GM18505 (cell line): ENCODE measurements at regions not wholly inside any gene's neighbourhood (a gene's known extent, or its start where the extent isn't known, plus 50 kb on each side); places are given as distances from the start of the nearest gene placed in this dataset.

ENCODE experiments used
- ATAC-seq: cut with Tn5 transposase; IDR thresholded peaks from one replicate; pipeline ENCODE4 v1.9.1; 2021; ENCODE audit not compliant: unreplicated experiment
- POLR2A ChIP-seq: IDR thresholded peaks from 4 replicates; pipeline ENCODE4 v1.6.1; 2011; ENCODE audit warnings: borderline replicate concordance; ENCODE audit not compliant: insufficient read depth, insufficient read length; ENCODE audit errors: extremely low read depth

DNA sequence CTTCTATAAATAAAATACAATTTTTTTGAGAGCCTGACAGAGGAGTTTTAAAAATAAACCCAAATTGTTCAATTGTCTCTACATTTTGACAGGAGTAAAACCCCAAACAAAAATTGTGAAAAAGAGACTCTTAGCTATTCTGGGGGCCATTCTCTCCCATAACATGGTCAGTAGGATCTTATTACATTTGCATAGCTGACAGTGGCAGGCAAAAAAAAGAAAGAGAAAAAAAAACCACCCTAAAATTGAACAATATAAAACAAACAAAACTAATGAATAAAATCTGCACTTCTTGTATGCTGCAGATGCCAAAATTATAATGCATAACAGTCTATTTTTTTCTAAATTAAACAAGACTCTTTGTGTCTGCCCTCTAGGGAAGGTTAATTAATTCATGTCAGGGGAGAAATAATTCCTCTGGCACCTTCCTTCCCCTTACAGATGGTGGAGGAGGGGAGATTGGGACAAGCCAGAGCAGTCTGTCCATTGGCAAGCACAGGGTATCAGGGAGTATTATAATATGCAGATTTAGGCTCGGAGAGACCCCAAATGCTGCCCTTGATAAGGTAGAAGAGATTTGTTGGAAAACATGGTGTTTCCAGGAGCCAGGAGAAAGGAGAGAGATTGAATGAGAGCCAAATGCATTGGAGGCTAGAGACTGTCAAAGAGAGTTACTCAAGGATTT lies 79.7 kb upstream of the CDH6 start:
- no peak for ATAC-seq
- no peak for TF ChIP-seq POLR2A

DNA sequence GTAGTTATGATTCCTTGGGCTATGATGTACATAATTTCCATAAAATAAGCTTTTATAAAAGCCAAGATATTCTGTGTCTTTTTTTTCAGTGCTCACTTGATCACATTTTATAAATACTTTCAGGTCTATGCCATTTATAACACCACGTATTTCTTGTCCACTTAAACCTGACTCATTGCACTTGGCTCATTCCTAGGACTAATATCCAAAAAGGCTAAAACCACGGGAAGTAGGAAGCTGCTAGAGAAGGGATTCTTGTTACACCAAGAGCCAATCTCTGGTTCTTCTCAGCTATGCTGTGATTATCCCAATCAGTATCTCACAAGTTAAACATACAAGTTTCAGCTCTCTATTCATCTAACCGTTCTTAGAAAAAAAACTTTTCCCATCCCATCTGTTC lies 80.4 kb upstream of the CDH6 start:
- TF ChIP-seq POLR2A, result no peak
- no peak for ATAC-seq

DNA sequence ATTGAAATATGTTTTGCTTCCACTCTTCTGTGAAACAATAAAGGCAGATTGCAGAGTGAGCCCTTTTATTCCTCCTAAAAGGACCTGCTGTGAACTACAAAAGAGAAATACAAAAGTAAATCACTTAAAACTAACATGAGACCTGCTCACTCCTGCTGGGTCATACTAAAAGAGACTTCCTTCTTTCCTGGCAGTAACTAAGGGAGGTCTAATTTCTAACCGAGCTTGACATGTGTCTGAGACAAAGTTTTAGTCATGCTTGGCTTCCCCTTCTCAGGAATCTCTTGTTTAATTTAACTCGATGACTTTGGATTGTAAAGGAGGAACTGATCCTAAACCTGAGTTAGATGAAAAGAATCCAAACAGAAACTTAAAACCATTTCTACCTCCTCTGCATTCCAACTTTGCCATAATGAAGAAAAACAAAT lies 86.4 kb upstream of the CDH6 start:
- no peak for ATAC-seq
- no peak for TF ChIP-seq POLR2A

DNA sequence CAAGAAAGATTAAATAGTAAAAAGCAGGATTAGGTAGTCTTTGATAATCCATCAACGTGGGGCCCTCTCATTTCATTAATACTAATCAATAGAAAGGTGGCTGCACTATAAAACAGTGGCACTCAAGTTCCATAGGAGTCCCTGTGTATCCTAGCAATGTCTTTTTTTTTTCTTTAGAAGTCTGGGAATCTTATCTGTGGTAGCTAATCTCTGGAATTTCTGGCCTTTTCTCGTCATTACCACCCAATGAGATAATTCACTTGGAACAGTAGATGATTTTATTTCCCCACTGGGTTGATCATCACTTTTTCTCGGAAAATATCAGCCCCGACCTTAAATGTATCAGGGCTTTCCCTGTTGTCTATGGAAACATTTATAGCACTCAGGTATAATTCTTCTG lies 86.8 kb upstream of the CDH6 start:
- TF ChIP-seq POLR2A, result no peak
- no peak for ATAC-seq

DNA sequence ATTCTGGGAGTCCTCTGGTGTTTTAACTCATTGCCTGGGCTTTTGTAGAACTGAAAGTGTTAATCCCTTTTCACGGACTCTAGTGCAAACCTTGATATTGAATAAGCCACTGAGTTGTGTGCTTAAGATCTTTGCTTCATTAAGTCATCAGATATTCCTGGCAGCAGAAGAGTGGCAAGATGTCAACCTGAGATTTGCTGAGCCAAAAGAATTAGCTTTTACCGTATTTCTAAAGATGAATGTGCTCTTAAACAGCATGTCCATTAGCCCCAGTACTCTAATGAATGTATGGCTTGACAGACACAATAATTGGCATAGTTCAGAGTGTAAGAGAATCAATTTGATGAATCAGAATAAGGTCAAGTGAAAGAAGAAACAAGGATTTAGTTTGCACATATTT lies 87.2 kb upstream of the CDH6 start:
- ATAC-seq, result no peak

DNA sequence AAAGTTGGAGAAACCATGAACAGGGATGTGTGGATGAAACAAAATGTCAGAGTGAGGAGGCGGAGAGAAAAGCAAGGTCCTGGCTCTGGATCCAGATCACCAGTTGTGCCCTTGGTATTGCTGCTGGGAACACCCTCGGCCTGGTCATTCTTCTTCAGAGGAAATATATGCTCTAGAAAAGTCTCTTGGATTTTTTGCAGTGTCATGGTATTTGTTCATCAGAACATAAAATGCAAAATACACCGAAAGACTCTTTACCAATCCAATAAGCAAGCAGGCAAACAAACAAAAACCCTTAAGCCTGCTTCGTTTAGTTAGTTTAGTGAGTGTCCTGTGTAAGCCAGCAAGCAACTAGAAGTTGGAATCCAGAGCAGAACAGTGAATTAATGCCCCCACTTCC lies 88.7 kb upstream of the CDH6 start:
- TF ChIP-seq POLR2A, result no peak
- no peak for ATAC-seq

More for the DNA sequence above, 87.2 kb upstream of the CDH6 start:
- no peak for TF ChIP-seq POLR2A

DNA sequence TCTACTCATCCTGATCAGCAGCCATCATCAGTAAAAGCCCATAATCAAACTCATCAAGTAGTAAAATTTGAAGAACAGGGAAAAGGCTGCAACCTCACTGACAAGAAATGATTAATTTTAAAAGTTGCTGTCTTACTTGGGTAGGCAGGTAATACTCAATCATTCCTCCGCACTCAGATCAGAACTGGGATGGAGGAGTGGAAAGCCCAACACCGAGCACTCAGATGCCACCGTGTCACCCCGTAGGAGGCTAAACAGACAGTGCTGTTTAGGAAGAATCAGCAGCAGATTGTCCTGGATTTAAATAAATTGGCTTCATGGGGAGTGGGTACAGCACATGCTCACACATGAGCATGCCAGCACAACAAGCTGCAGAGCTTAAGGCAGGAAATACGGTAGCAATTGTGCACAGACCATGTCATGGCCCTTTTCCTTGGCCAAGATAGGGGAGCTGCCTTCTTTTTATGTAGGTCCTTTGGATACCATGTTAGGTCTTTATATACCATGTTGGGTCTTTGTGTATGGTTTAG lies 92.6 kb upstream of the CDH6 start:
- ATAC-seq, result no peak
- TF ChIP-seq POLR2A, result no peak

DNA sequence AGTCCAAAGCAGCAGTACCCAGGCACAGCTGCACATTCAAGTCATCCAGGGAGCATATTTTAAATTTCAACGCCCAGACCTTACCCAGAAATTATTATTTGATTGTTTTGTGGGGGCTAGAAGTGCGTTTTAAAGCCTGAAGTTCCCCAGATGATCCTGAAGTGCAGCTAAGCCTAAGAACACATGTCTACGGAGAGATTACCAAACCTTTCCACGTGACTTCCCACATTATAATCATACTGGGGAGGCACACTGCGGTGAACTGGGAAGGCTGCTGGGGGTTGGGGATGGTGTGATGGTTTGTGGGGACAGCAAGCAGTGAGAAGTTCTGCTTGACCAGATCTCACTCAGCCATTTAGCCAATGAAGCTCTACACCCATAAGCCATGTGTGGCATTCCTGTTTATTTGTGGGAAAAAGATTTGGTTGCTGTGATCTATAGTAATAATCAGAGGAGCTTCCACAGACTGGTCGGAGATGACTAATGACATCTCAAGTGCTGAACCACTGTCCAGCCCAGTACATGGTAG lies 93.4 kb upstream of the CDH6 start:
- TF ChIP-seq POLR2A, result no peak

DNA sequence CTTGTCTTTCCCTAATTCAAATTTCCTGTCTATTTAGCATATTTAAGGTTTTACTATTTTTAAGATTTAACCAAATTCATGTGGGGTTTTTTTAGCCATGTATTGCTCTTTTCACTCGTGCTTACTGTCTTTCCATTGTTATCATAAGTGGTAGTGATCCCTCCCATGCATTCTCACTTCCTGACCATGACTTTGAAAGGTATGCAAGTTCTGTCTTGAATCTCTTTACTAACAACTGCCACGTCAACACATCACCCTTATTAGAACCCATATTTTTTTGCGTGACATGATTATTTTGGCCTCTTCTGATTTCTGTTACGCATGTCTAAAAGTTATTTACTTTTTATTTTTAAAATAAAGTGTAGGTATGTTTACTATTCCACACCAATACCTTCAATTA lies 94.7 kb upstream of the CDH6 start:
- no peak for ATAC-seq
- TF ChIP-seq POLR2A, result no peak

More for the DNA sequence above, 93.4 kb upstream of the CDH6 start:
- ATAC-seq, result no peak

DNA sequence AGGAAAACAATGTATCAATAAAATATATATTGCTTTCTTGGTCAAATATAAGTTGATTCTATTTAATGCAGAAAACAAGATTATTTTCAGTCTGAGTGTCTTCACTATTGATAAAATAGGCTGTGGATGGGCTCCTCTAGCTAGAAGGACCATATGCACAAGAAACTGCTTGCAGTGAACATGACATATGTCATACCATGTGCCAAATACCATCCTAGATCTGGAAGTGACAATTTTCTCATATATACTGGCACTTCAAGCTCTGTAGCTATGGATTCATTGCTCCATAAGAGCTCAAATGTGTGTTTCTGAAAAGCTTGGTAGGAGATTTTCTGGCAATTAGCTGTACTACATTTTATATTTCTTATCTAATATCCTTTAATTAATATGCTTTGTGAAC lies 95.6 kb upstream of the CDH6 start:
- no peak for ATAC-seq
- no peak for TF ChIP-seq POLR2A

DNA sequence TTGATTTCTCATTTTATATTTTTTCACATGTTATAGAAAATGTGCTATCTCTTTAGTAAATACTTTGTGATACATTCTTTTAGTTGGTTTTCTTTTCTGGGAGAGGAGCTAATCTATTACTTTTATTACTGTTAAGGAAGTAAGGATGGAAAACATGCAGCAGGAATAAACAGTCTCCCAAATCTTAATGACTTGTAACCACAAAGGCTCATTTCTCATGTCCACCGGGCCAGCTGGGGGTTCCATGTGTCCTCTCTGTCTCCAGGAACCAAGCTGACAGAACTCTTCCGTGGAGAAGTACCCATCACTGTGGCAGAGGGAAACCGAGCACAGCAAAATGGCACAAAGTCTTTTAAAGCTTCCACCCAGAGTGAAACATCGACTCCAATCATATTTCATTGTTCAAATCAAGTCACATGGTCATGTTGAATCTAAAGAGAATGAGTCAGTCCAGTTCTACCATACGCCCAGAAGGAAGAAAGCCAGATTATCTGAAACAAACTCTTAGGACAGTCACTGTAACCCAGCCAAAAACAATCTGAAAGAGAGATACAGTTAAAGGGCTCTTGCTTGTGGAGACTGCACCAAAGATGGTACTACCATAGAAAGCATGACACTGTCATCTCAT lies 97.1 kb upstream of the CDH6 start:
- TF ChIP-seq POLR2A, result no peak
- ATAC-seq, result no peak

DNA sequence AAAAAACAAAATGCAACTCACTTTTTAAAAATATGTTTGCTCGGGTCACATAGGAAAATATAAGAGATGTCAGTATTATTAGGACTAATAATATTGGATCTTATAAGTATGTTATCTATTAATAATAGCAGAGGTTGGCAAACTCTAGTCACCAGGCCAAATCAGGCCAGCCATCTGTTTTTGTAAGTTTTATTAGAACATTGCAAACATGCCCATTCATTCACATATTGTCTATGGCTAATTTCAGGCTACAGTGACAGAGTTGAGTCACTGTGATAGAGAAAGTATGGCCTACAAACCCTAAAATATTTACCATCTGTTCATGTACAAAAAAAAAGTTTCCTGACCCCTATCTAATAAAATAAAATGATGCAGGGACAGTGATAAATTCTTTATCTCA lies 97.7 kb upstream of the CDH6 start:
- ATAC-seq, result no peak
- TF ChIP-seq POLR2A, result no peak

DNA sequence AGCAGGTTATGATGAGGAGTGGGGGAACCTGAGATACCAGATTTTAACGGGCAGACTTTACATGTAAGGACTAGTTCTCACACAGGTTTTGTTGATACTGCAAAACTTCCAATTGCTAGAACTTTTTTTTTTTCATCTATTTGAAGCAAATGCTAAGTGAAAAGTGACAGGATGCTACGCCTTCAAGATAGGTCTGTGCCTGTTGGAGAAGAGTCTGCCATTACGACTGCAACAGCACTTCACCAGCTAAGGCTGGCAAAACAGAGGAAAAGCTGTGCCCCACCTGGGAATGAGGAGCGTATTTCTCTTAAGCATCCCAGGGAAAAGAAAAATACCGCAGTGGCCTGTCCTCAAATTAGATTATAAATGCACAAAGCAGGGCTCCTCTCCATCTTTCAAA lies 102.0 kb upstream of the CDH6 start:
- no peak for ATAC-seq
- TF ChIP-seq POLR2A, result no peak

DNA sequence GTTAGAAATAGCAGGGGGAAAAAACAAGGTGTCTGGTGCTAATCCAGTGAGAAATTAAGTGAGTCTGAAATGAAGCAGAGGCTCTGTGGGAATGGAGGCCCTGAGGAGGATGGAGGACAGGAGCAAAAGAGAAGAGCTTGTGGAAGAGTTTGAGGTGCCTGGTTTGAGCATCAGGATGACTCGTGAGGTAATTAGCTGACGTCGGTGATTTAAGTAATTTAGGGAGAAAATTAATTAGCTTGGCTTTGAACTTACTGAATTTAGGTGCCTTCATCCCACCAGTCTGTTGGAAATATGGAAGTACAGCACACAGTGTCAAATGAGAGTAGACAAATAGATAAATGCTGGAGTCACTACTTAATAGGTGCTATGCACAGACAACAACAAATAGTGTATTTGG lies 103.0 kb upstream of the CDH6 start:
- no peak for TF ChIP-seq POLR2A
- no peak for ATAC-seq
